ENCODE measurements at regions not wholly inside any gene's neighbourhood (a gene's known extent, or its start where the extent isn't known, plus 50 kb on each side); places are given as distances from the start of the nearest gene placed in this dataset.
"Not testable (repeated sequence)": the region's sequence is repeated elsewhere in the genome, so short reads cannot be mapped to it uniquely, and the experiment has no call there.

GRCh38 chr16:88225640-88226230 is 157.0 kb upstream of the ZNF469 start:
- H3K4me2 ChIP-seq (ENCODE audit: low read length); H3K79me2 ChIP-seq (ENCODE audit: control insufficient read depth, insufficient read depth, low read length); H3K4me3 ChIP-seq (ENCODE audit: low read length); H2BK5ac ChIP-seq (ENCODE audit: low read length); H4K8ac ChIP-seq (ENCODE audit: low read depth, low read length); H3K18ac ChIP-seq (ENCODE audit: low read length); H4K5ac ChIP-seq (ENCODE audit: low read length); H3K9ac ChIP-seq (ENCODE audit: low read length); H3K23ac ChIP-seq (ENCODE audit: low read length); H3K27me3 ChIP-seq (ENCODE audit: insufficient read depth, low read length, poor library complexity); H3K27ac ChIP-seq (ENCODE audit: low read depth, low read length); H2BK15ac ChIP-seq (replicated peaks; ENCODE audit: low read depth); H3K36me3 ChIP-seq (ENCODE audit: control insufficient read depth, insufficient read depth, low read length); H3K4me1 ChIP-seq (ENCODE audit: control insufficient read depth, low read depth, low read length); H2BK120ac ChIP-seq (ENCODE audit: low read depth, low read length); H3K4ac ChIP-seq (ENCODE audit: low read depth, low read length); H3K56ac ChIP-seq (ENCODE audit: low read length); DNase-seq; H3K79me1 ChIP-seq (ENCODE audit: low read length); H2AK5ac ChIP-seq (ENCODE audit: low read length): not testable (repeated sequence)
- WGBS (ENCODE audit: extremely low coverage, insufficient coverage, low lambda C conversion rate) = no CpG with 5 or more reads among the region's 10 CpGs

- H3K36me3 ChIP-seq (ENCODE audit: control insufficient read depth, insufficient read depth, low read length); H3K9ac ChIP-seq (ENCODE audit: low read length); H2BK5ac ChIP-seq (ENCODE audit: low read length); H2BK120ac ChIP-seq (ENCODE audit: low read depth, low read length); H3K4ac ChIP-seq (ENCODE audit: low read depth, low read length); H3K56ac ChIP-seq (ENCODE audit: low read length); H3K4me2 ChIP-seq (ENCODE audit: low read length); DNase-seq; H3K79me2 ChIP-seq (ENCODE audit: control insufficient read depth, insufficient read depth, low read length); H3K27me3 ChIP-seq (ENCODE audit: insufficient read depth, low read length, poor library complexity); H3K27ac ChIP-seq (ENCODE audit: low read depth, low read length); H4K8ac ChIP-seq (ENCODE audit: low read depth, low read length); H3K79me1 ChIP-seq (ENCODE audit: low read length); H2AK5ac ChIP-seq (ENCODE audit: low read length); H3K18ac ChIP-seq (ENCODE audit: low read length); H2BK15ac ChIP-seq (replicated peaks; ENCODE audit: low read depth); H3K4me3 ChIP-seq (ENCODE audit: low read length); H3K23ac ChIP-seq (ENCODE audit: low read length); H4K5ac ChIP-seq (ENCODE audit: low read length); H3K4me1 ChIP-seq (ENCODE audit: control insufficient read depth, low read depth, low read length): not testable (repeated sequence)
- WGBS (ENCODE audit: extremely low coverage, insufficient coverage, low lambda C conversion rate) = no CpG with 5 or more reads among the region's 14 CpGs
Measured at GRCh38 chr16:88226302-88226701, 156.5 kb upstream of the ZNF469 start.

DNA sequence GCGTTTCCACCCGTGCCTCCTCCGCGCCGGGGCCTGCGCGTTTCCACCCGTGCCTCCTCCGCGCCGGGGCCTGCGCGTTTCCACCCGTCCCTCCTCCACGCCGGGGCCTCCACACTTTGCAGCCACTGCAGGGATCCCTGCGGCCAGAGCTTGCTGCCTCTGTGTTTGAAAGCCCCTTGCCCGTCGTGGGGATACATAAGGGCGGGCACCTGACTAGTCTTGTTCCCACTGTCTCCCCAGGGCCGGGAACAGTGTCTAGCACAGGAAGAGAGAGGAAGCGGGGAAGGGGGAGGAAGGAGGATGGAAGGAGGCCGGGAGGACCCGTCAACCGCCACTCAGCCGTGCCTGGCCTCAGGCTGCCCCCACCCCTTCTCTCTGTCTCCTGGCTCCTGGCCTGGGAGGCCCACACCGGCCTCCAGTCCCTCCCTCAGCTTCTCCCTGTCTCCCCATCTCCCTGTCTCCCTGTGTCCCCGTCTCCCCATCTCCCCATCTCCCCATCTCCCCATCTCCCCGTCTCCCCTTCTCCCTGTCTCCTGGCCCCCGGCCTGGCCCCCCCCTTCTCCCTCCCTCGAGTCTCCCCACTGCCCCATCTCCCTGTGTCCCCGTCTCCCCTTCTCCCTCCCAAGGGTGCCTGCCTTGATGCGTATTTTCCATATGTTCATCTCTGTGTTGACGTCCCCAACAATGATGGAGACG is 155.6 kb upstream of the ZNF469 start:
- not testable (repeated sequence) for H3K56ac ChIP-seq (ENCODE audit: low read length); H3K18ac ChIP-seq (ENCODE audit: low read length); H3K4me1 ChIP-seq (ENCODE audit: control insufficient read depth, low read depth, low read length); H2BK5ac ChIP-seq (ENCODE audit: low read length); H4K5ac ChIP-seq (ENCODE audit: low read length); H3K9ac ChIP-seq (ENCODE audit: low read length); H3K36me3 ChIP-seq (ENCODE audit: control insufficient read depth, insufficient read depth, low read length); H3K79me1 ChIP-seq (ENCODE audit: low read length); H3K23ac ChIP-seq (ENCODE audit: low read length); H3K79me2 ChIP-seq (ENCODE audit: control insufficient read depth, insufficient read depth, low read length); H2AK5ac ChIP-seq (ENCODE audit: low read length); H3K27me3 ChIP-seq (ENCODE audit: insufficient read depth, low read length, poor library complexity); H2BK15ac ChIP-seq (replicated peaks; ENCODE audit: low read depth); H4K8ac ChIP-seq (ENCODE audit: low read depth, low read length); H2BK120ac ChIP-seq (ENCODE audit: low read depth, low read length); H3K27ac ChIP-seq (ENCODE audit: low read depth, low read length); H3K4ac ChIP-seq (ENCODE audit: low read depth, low read length); H3K4me2 ChIP-seq (ENCODE audit: low read length); DNase-seq; H3K4me3 ChIP-seq (ENCODE audit: low read length)
- no CpG with 5 or more reads among the region's 35 CpGs for WGBS (ENCODE audit: extremely low coverage, insufficient coverage, low lambda C conversion rate)

DNA sequence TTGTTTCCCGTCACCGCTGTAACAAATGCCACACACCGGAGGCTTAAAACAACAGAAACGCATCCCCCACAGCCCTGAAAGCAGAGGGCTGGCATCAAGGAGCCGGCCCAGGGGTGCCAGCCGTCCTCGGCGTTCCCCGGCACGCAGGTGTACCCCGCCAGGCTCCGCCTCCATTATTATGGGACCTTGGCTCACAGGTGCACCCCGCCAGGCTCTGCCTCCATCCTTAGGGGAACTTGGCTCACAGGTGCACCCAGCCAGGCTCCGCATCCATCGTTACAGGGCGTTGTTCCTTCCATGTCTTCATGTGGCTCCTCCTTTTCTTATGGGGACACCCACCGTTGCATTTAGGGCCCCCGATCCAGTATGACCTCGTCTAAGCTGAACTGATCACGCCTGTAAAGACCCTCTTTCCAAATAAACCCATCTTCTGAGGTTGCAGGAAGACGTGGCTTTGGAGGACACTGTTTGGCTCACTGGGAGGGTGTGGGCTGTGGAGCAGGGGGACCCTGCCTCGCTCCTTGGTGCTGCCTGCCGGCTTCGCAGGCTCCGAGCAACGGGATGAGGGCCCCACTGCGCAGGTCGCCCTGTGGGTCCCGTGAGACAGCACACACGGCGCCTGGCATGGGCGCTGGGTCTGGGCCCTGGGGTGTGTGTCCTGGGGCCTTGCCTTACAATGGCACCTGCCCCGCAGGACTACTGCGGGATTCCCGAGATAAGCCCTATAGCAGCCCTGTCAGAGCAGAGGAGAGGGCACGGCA is 154.9 kb upstream of the ZNF469 start:
- not testable (repeated sequence) for H3K23ac ChIP-seq (ENCODE audit: low read length); H3K36me3 ChIP-seq (ENCODE audit: control insufficient read depth, insufficient read depth, low read length); H2BK15ac ChIP-seq (replicated peaks; ENCODE audit: low read depth); H3K4me2 ChIP-seq (ENCODE audit: low read length); H4K8ac ChIP-seq (ENCODE audit: low read depth, low read length); H3K9ac ChIP-seq (ENCODE audit: low read length); H2BK5ac ChIP-seq (ENCODE audit: low read length); H3K4ac ChIP-seq (ENCODE audit: low read depth, low read length); H3K4me3 ChIP-seq (ENCODE audit: low read length); H3K27me3 ChIP-seq (ENCODE audit: insufficient read depth, low read length, poor library complexity); H3K4me1 ChIP-seq (ENCODE audit: control insufficient read depth, low read depth, low read length); H3K79me2 ChIP-seq (ENCODE audit: control insufficient read depth, insufficient read depth, low read length); H2BK120ac ChIP-seq (ENCODE audit: low read depth, low read length); H3K79me1 ChIP-seq (ENCODE audit: low read length); DNase-seq; H4K5ac ChIP-seq (ENCODE audit: low read length); H3K27ac ChIP-seq (ENCODE audit: low read depth, low read length); H3K18ac ChIP-seq (ENCODE audit: low read length); H2AK5ac ChIP-seq (ENCODE audit: low read length); H3K56ac ChIP-seq (ENCODE audit: low read length)
- WGBS (ENCODE audit: extremely low coverage, insufficient coverage, low lambda C conversion rate) = no CpG with 5 or more reads among the region's 36 CpGs

- H3K79me1 ChIP-seq (ENCODE audit: low read length); H4K8ac ChIP-seq (ENCODE audit: low read depth, low read length); H3K4ac ChIP-seq (ENCODE audit: low read depth, low read length); H3K27ac ChIP-seq (ENCODE audit: low read depth, low read length); H3K4me1 ChIP-seq (ENCODE audit: control insufficient read depth, low read depth, low read length); H4K5ac ChIP-seq (ENCODE audit: low read length); H2BK15ac ChIP-seq (replicated peaks; ENCODE audit: low read depth); H2BK120ac ChIP-seq (ENCODE audit: low read depth, low read length); H3K9ac ChIP-seq (ENCODE audit: low read length); H3K56ac ChIP-seq (ENCODE audit: low read length); H3K18ac ChIP-seq (ENCODE audit: low read length); H2AK5ac ChIP-seq (ENCODE audit: low read length); H3K4me3 ChIP-seq (ENCODE audit: low read length); H3K4me2 ChIP-seq (ENCODE audit: low read length); H3K27me3 ChIP-seq (ENCODE audit: insufficient read depth, low read length, poor library complexity); H3K36me3 ChIP-seq (ENCODE audit: control insufficient read depth, insufficient read depth, low read length); H3K23ac ChIP-seq (ENCODE audit: low read length); H2BK5ac ChIP-seq (ENCODE audit: low read length); H3K79me2 ChIP-seq (ENCODE audit: control insufficient read depth, insufficient read depth, low read length); DNase-seq: not testable (repeated sequence)
- no CpG with 5 or more reads among the region's 8 CpGs for WGBS (ENCODE audit: extremely low coverage, insufficient coverage, low lambda C conversion rate)
Measured at GRCh38 chr16:88228751-88229150, 154.0 kb upstream of the ZNF469 start.
